ENCODE measurements at regions not wholly inside any gene's neighbourhood (a gene's known extent, or its start where the extent isn't known, plus 50 kb on each side); places are given as distances from the start of the nearest gene placed in this dataset.

DNA sequence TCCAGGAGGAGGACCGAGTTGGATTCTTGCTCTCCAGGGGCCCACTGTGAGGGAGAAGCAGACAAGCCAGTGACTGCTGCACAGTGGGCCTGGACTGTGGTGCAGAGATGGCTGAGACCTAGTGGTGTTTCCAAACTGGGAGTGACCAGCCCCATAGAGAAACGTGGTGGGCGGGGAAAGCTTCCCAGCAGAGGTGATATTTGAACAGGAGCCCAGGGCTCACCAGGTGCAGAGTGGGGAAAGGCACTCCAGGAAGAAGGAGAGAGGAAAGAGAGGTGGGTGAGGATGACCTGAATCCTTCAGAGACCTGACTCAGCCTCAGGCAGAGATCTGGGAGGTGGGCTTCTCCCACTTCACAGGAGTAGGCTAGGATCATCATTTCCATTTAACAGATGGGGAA lies 52.1 kb upstream of the RASD2 start:
- Mint-ChIP-seq H3K4me3 (ENCODE audit: unreplicated experiment) (no peak overlapping the region), H3K27me3 (ENCODE audit: insufficient read depth, unreplicated experiment) (peaks cover 14% of the 10 kb centered on the region), H3K27ac (ENCODE audit: low read depth, unreplicated experiment) (no peak overlapping the region), H3K9me3 (ENCODE audit: unreplicated experiment) (no peaks in the 10 kb centered on the region), H3K36me3 (ENCODE audit: insufficient read depth, unreplicated experiment) (no peaks in the 10 kb centered on the region), H3K4me1 (ENCODE audit: insufficient read depth, unreplicated experiment) (peaks cover 6% of the 10 kb centered on the region)
- BruUV-seq (replicated peaks), result no TSS peak
- POLR2A ChIA-PET, result interaction anchor here (0.7 to 1.4 kb wide), 2 partner anchors 8 to 16 kb away, joined by 3 read pairs; no protein-coding TSS in a partner anchor
- no peak for DNase-seq (ENCODE audit: unreplicated experiment)
- CTCF ChIA-PET, result interaction anchor here (0.6 kb wide), 1 partner anchor 628 kb away, joined by 3 read pairs; no protein-coding TSS in a partner anchor
- intact Hi-C loops (cut with micrococcal nuclease), result no loop called here
- TF ChIP-seq, protein P1, sequence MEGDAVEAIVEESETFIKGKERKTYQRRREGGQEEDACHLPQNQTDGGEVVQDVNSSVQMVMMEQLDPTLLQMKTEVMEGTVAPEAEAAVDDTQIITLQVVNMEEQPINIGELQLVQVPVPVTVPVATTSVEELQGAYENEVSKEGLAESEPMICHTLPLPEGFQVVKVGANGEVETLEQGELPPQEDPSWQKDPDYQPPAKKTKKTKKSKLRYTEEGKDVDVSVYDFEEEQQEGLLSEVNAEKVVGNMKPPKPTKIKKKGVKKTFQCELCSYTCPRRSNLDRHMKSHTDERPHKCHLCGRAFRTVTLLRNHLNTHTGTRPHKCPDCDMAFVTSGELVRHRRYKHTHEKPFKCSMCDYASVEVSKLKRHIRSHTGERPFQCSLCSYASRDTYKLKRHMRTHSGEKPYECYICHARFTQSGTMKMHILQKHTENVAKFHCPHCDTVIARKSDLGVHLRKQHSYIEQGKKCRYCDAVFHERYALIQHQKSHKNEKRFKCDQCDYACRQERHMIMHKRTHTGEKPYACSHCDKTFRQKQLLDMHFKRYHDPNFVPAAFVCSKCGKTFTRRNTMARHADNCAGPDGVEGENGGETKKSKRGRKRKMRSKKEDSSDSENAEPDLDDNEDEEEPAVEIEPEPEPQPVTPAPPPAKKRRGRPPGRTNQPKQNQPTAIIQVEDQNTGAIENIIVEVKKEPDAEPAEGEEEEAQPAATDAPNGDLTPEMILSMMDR (IDR thresholded peaks at IDR 0.05; ENCODE audit: unreplicated experiment), result no peak

DNA sequence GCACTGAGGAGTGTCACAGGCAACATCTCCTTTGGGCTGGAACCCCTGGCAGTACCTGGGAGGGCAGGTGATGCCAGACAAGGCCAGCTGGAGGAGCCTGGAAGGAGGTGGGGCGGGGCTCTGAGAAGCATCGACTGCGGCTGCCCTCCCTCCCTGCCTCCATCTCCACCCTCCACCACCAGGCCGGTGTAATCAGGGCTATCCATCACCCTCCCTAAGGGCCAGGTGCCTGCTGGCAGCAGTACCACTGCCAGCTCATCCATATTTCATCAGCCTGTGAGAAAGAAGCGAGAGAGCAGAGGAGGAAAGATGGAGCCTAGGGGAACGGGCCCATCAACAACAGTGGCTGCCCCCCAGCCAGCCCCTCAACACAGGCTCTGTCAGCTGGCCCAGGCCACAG lies 51.4 kb upstream of the RASD2 start:
- CTCF ChIA-PET, result interaction anchor here (0.7 kb wide), 1 partner anchor 118 kb away, joined by 3 read pairs; no protein-coding TSS in a partner anchor
- peaks cover 6% of the 10 kb centered on the region for H3K4me1 Mint-ChIP-seq (ENCODE audit: insufficient read depth, unreplicated experiment)
- H3K4me3 Mint-ChIP-seq (ENCODE audit: unreplicated experiment), result no peak overlapping the region
- peak; percentile 62 for DNase-seq (ENCODE audit: unreplicated experiment)
- peaks cover 14% of the 10 kb centered on the region for H3K27me3 Mint-ChIP-seq (ENCODE audit: insufficient read depth, unreplicated experiment)
- no peaks in the 10 kb centered on the region for H3K36me3 Mint-ChIP-seq (ENCODE audit: insufficient read depth, unreplicated experiment)
- BruUV-seq (replicated peaks), result no TSS peak
- POLR2A ChIA-PET, result interaction anchor here (0.7 to 1.4 kb wide), 2 partner anchors 8 to 17 kb away, joined by 3 read pairs; no protein-coding TSS in a partner anchor
- intact Hi-C loops (cut with micrococcal nuclease), result no loop called here
- no peaks in the 10 kb centered on the region for H3K9me3 Mint-ChIP-seq (ENCODE audit: unreplicated experiment)
- H3K27ac Mint-ChIP-seq (ENCODE audit: low read depth, unreplicated experiment), result no peak overlapping the region
- TF ChIP-seq, protein P1 (IDR thresholded peaks at IDR 0.05; ENCODE audit: unreplicated experiment), result no peak

Measured in MCF 10A (cell line).